GM13976 (cell line): ENCODE measurements at regions not wholly inside any gene's neighbourhood (a gene's known extent, or its start where the extent isn't known, plus 50 kb on each side); places are given as distances from the start of the nearest gene placed in this dataset.

Experiments used
- DNase-seq: peaks from one replicate; pipeline ENCODE4 v3.0.0; 2012; ENCODE audit warnings: low spot score
- CTCF ChIP-seq: IDR thresholded peaks from 2 replicates; pipeline ENCODE4 v1.5.1; 2012; ENCODE audit warnings: borderline replicate concordance, mild to moderate bottlenecking; ENCODE audit not compliant: insufficient read depth; ENCODE audit errors: extremely low read depth, missing control alignments, control extremely low read depth
- in situ Hi-C: fragments of 300-500 bp; cut with MboI; formaldehyde crosslinking; loops from one replicate; pipeline ENCODE4 v1.12.0; 2022; ENCODE audit warnings: low sequenced_read_pairs, mixed read lengths, inconsistent platforms; ENCODE audit not compliant: unreplicated experiment

- TF ChIP-seq CTCF = no peak
- no peak for DNase-seq
These were observed 165.4 kb upstream of the USP38 start for GRCh38 chr4:143019351-143019750.

DNA sequence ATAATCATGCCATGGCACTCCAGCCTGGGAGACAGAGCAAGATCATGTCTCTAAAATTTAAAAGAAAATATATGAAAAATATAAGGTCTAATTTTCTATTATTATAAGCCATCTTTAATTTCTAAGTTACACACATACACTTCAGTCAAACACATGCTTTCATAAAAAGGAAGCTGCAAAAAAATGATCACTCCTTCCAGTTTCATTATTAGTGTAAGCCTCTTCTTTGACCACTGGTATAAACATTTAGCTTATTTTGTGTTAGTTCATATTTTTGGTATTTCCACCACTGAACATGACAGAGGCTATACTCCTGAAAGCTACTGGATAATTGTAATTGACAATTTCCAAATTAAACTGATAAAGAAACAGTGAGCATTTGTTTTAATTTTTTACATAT lies 163.3 kb upstream of the USP38 start:
- in situ Hi-C loops = no loop called here
- no peak for TF ChIP-seq CTCF
- DNase-seq = peak; percentile 41

More at GRCh38 chr4:143019351-143019750, 165.4 kb upstream of the USP38 start:
- in situ Hi-C loops = no loop called here

GRCh38 chr4:143023239-143023918 lies 161.3 kb upstream of the USP38 start:
- TF ChIP-seq CTCF = no peak
- in situ Hi-C loops = no loop called here
- no peak for DNase-seq

DNA sequence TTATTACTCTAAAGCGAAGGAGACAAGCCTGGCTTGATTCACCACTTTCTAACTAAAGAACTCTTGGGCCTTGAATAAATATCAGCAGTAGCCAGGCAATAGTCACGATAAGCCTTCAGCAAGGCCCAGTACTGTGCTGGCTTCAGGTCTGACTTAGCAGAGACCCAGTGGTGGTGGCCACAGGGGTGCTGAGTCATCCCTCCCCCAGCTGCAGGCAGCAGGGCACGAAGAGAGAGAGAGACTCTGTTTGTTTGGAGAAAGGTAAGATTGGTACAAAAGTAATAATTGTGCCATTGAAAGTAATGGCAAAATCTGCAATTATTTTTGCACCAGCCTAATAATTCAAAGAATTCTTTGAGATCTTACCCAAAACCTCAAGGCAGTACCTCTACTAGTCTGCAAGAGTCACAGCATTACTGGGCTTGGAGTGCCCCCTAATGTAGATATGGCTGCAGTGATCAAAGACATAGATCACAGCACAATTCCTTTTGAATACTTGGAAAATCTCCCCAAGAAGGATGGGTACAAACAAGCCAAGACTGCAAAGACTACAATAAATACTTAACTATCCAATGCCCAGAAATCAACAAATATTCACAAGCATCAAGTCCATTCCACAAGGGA lies 159.5 kb upstream of the USP38 start:
- in situ Hi-C loops = no loop called here
- TF ChIP-seq CTCF = peak; percentile 46
- no peak for DNase-seq

- DNase-seq = no peak
- in situ Hi-C loops = no loop called here
- TF ChIP-seq CTCF = no peak
These were observed 158.1 kb upstream of the USP38 start for GRCh38 chr4:143026459-143027170.

DNA sequence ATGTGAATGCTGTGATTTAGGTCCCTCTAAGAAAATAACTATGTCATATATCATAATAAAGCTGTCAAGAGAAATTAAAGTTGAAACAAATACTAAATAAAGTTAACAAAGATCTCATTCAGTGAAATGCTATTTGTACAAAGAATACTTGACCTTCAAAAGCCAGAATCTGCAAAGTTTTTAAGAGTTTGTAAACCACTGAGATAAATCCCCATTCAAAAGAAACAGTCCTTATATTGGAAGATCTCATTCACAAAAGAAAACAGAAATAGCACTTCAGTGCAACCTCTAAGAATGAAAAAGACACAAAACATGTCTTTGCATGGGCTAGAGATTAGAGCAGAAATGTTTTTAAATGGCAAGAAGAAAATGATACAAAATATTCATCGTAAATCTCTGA lies 149.1 kb upstream of the USP38 start:
- DNase-seq = no peak
- in situ Hi-C loops = no loop called here
- TF ChIP-seq CTCF = no peak
